Posterior cingulate gyrus (tissue), 11 donors: ENCODE measurements at regions not wholly inside any gene's neighbourhood (a gene's known extent, or its start where the extent isn't known, plus 50 kb on each side); places are given as distances from the start of the nearest gene placed in this dataset.
"Not testable (repeated sequence)": the region's sequence is repeated elsewhere in the genome, so short reads cannot be mapped to it uniquely, and the experiment has no call there.

Experiments used
- DNase-seq, 10 donors: peaks; one replicate each; pipeline versions ENCODE4 v3.0.0 to v3.0.0-alpha.2; 2020 to 2021; ENCODE audit warnings: mixed read lengths in 3 of 10
- intact Hi-C: fragments of 100-400 bp; cut with DNase I; formaldehyde crosslinking; loops from one replicate; pipeline ENCODE4 v1.15.1; 2023

- DNase-seq = no peak
- intact Hi-C loops = no loop called here
These were observed 130.6 kb upstream of the PDE4D start for GRCh38 chr5:60024104-60024503.

DNA sequence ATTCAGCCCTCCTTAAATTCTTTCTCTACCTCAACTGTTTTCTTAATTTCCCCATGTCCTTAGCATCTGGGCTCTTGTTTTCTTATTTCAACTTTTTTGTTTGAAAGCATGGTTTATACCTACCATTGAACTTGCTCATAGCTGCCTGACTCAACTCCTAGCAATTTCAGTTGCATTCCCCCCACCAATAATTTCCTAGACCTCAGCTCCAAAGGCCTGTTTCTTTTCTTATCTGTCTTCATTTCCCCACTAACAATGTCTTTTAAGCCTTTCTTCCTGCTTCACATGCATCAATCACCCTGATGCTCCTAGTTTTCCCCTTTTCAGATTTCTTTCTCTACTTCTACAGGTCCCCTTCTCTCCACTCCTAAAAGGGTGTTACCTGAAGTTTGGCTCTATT lies 129.7 kb upstream of the PDE4D start:
- no peak for DNase-seq
- intact Hi-C loops = no loop called here

GRCh38 chr5:60020457-60020856 lies 126.9 kb upstream of the PDE4D start:
- no peak for DNase-seq
- intact Hi-C loops = no loop called here

DNA sequence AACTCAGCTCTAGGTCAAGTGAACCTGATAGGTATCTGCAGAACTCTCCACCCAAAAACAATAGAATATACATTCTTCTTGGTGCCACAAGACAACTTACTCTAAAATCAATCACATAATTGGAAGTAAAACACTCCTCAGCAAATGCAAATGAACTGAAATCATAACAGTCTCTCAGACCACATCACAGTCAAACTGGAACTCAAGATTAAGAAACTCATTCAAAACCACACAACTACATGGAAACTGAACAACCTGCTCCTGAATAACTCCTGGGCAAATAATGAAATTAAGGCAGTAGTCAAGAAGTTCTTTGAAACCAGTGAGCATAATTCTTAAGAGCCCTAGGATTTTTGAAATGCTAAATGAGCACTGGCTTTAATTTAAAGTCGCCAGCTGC lies 125.4 kb upstream of the PDE4D start:
- intact Hi-C loops, DNase-seq: not testable (repeated sequence)

DNA sequence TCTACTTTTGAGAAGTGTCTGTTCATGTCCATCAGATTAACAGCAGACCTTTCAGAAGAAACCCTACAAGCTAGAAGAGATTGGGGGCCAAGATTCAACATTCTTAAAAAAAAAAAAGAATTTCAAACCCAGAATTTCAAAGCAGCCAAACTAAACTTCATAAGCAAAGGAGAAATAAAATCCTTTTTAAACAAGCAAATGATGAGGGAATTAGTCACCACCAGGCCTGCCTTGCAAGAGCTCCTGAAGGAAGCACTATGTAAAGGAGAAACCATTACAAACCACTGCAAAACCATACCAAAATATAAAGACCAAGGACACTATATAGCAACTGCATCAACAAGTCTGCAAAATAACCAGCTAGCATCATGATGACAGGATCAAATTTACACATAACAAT lies 124.6 kb upstream of the PDE4D start:
- intact Hi-C loops = no loop called here
- no peak for DNase-seq

GRCh38 chr5:60014331-60014730 lies 120.8 kb upstream of the PDE4D start:
- no peak for DNase-seq
- intact Hi-C loops = no loop called here

DNA sequence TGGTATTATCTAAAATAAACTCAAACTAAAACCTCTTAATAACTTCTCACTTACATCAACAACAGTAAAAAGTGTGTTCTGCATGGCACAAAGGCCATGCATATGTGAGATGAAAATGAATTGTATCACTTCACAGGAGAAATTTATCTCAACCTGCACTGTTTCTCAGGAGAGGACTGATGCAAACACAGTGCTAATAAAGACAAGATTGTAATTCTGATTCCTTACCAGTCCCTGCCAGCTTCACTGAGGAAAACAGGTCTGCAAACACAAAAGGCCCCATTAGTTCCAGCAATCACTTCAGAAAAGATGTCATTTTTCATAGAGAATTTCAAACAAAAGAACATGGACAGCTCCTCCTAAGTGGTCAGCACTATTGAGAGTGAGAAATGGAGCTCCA lies 117.3 kb upstream of the PDE4D start:
- DNase-seq = no peak
- intact Hi-C loops = no loop called here

DNA sequence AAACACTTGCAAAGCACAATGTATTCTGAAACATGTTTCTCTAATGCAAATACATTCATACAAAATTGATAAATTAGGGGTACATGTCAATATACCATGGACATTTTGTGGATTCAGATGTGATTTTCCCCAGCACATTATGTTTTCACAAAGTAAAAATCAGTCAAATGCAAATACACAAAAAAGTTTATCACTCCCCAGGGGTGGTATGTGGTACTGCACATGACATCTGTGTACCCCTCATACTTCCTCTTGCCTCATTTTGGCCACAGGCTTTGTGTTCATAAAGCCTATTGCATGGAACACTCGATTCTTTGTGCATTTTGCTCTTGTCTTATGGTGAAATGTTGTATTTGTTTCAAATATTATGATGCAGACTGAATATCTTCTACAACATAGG lies 116.8 kb upstream of the PDE4D start:
- intact Hi-C loops = no loop called here
- no peak for DNase-seq

- intact Hi-C loops = no loop called here
- DNase-seq = no peak
These were observed 114.2 kb upstream of the PDE4D start for GRCh38 chr5:60007729-60008128.

DNA sequence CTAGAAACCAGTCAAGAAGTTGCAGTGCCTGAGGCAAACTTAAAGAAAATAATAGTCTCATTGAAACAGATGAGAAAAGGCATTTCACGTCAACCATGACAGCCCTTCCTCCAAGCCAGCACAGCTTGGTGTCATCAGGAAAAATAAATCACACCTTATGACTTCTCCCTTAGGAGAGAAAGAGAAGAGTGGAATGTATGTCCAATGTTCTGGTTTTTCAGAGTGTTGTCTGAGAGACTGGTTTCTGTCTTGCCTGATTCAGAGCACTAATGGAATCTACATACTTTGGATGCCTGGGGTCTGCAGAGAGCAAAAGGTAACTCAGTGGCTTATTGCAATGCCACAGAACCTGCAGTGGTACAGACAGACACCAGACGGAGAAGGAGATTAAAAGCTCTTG lies 105.5 kb upstream of the PDE4D start:
- DNase-seq = no peak
- intact Hi-C loops = no loop called here

DNA sequence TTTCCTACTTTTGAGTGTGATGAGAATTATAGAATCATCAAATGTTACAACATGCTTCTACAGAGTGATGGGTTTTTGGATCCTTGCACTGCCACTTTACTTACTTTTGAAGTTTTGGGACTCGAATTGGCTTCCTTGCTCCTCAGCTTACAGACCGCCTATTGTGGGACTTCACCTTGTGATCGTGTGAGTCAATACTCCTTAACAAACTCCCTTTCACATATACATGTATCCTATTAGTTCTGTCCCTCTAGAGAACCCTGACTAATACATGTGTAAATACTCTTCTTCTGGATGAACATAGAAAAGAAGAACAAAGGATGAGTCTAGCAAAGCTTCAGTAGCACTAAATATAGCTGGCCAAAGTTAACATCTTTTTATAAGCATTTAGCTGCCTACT lies 98.7 kb upstream of the PDE4D start:
- intact Hi-C loops = no loop called here

DNA sequence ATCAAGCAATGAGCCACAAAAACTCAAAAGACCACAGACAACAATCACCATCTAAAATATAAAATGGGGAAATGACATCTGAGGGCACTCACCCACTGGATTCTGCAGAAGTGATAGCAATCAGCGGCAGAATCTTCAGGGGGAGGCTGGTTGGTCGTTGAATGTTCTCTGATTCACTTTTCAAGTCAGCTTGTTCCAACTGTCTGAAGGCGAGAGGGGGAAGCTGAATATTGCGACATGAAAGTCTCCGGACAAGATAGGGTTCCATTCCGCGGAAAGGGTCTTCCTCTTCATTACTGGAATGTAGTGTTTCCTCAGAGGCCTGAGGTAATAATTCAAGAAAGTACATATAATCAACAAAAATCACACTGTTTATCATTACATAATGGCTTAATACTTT lies 94.9 kb upstream of the PDE4D start:
- DNase-seq = no peak
- intact Hi-C loops = no loop called here

More for the DNA sequence above, 98.7 kb upstream of the PDE4D start:
- DNase-seq = no peak

GRCh38 chr5:59976342-59976741 lies 82.8 kb upstream of the PDE4D start:
- intact Hi-C loops = no loop called here
- DNase-seq = no peak

GRCh38 chr5:59972043-59972442 lies 78.5 kb upstream of the PDE4D start:
- intact Hi-C loops = no loop called here
- DNase-seq = no peak

- intact Hi-C loops = no loop called here
- DNase-seq = no peak
These were observed 65.8 kb upstream of the PDE4D start for GRCh38 chr5:59959330-59959729.

DNA sequence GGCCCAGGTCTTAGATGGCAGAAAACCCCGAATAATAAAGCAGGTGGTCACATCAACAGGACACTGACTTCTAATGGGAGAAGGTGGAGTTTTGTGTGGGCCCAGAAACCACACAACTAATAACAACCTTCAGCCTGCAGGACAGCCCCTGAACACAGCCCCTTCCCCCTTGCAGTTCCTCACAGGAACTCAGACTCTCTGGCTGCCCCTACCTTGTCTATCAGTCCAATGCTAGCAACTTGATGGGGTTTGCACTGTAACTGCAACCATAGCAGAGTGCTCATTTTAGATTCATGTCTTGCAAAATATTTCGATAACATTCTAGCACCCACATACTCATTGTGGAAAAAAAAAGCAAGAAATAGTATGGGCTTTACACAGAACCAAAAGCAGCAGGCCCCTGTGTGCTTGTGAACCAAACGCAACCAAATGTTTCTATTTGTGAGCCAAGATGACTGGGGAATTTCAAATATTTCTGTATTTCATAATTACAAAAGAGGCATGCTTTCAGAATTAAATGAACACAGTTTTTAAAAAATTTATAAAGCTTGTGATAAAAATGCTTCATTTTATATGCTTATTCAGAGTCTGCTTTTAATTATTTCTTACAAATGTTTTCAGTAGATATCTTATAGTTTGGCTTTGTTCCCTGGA lies 62.7 kb upstream of the PDE4D start:
- peak in 1 of 10 donors; percentile 35 for DNase-seq

DNA sequence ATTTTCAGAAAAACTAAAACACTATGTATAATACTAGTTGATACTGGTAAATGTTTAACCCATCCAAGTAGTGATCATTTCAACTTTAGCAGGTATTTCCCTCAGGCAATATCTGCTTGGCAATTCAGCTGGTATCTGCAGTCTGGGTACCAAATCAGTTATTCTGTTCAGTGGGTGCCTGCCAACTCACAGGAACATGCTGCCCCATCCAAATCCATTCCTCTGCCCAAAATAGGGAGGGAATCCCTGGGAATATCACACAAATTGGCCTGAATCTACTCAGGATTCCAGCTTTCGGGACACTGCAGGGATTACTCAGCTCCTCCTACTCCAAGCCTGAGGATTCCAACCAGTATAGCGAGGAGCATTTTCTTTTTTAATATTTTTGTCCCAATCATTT lies 61.7 kb upstream of the PDE4D start:
- DNase-seq = peak in 6 of 10 donors; percentile 13 to 63 (median 38)
- intact Hi-C loops = no loop called here

More for the DNA sequence above, 62.7 kb upstream of the PDE4D start:
- intact Hi-C loops = no loop called here

GRCh38 chr5:59943452-59944113 lies 50.1 kb upstream of the PDE4D start:
- DNase-seq = no peak

More at GRCh38 chr5:59943452-59944113, 50.1 kb upstream of the PDE4D start:
- intact Hi-C loops = no loop called here
